ENCODE measurements at regions not wholly inside any gene's neighbourhood (a gene's known extent, or its start where the extent isn't known, plus 50 kb on each side); places are given as distances from the start of the nearest gene placed in this dataset.

DNA sequence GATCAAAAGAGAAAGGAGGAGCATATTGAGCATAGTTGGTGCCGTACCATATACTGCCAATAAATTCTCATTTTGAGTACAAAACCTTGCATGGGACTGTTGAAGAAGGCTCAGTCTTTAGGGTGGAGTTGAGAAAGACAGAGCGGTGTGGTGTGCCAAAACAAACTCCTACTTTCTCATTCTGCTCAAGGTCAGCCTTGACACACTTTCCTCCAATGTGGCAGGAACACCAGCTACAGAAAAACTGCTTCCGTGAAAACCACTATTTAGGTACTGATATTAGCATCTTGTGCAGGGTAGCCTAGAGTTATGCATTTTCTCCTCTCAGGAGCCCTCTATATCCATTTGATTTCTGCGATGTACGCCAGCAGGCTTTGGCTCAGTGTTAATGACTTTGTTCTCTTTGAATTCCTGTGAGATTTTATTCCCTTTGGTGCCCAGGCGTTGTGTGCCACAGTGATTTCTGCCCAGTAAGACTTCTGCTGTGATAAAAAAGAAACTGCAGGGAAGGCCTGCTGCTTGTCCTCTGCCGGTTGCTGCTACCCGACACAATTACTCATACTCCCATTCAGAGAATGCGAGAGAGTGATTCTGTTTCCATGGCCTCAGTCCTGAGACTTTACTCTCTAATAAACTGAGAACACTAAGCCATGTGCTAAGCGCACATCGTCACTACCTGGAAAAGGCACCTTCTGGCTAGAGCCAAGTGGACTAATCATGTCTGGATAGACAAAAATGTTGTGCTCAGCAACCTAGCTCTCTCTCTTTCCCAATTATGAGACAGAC is 88.3 kb upstream of the MDM1 start:
- TF ChIP-seq, protein P1, sequence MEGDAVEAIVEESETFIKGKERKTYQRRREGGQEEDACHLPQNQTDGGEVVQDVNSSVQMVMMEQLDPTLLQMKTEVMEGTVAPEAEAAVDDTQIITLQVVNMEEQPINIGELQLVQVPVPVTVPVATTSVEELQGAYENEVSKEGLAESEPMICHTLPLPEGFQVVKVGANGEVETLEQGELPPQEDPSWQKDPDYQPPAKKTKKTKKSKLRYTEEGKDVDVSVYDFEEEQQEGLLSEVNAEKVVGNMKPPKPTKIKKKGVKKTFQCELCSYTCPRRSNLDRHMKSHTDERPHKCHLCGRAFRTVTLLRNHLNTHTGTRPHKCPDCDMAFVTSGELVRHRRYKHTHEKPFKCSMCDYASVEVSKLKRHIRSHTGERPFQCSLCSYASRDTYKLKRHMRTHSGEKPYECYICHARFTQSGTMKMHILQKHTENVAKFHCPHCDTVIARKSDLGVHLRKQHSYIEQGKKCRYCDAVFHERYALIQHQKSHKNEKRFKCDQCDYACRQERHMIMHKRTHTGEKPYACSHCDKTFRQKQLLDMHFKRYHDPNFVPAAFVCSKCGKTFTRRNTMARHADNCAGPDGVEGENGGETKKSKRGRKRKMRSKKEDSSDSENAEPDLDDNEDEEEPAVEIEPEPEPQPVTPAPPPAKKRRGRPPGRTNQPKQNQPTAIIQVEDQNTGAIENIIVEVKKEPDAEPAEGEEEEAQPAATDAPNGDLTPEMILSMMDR (IDR thresholded peaks at IDR 0.05; ENCODE audit: control insufficient read depth, extremely low read depth, insufficient read depth) = no peak
- no peak overlapping the region for H3K4me3 ChIP-seq (ENCODE audit: low read depth, low read length)
- no peak for DNase-seq (ENCODE audit: low read depth)

DNA sequence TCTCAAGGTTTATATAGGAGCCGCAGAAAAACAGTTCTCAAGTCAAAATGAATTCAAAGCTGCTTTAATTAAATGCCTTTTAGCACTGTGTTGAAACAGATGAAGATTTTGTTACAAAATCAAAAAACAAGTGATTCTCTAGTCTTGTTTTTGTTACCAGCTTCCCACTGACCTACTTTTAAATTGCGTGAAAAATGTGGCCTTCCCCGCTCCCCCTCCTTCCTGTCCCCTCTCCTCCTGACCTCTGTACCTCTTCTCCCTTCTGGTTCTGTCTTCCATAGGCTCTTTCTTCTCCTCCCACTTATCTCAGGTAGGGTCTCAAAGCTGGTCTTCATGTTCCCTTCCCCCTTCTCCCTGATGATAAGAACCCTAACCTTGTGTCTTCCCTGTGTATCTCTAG is 90.0 kb upstream of the MDM1 start:
- TF ChIP-seq, protein P1 (IDR thresholded peaks at IDR 0.05; ENCODE audit: control insufficient read depth, extremely low read depth, insufficient read depth) = no peak
- no peak overlapping the region for H3K4me3 ChIP-seq (ENCODE audit: low read depth, low read length)
- DNase-seq (ENCODE audit: low read depth) = no peak

DNA sequence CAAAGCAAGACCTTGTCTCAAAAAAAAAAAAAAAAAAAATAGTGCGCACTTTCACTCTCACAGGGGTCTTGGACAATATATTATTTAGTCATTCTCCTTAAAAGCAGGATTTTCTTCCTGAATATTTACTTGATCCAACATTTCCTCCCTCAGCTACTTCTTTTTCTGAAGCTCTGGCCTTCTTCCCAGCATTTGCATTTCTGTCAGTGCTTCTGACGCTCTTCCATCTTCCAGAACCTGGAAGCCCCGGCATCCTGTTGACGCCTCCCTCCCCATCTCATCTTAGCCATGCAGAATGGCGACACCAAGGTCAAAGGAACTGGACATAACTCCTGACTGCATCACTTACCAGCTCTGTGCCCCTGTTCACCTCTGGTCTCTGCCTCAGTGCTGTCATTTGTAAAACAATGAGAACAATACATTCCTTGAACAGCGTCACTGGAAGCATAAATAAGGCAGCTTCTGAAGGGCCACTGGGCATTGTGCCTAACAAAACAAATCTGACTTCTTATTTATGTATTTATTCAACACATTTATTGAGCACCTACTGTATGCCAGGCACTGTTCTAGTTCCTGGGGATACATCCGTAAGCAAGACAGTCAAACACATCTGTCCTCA is 90.9 kb upstream of the MDM1 start:
- no peak for DNase-seq (ENCODE audit: low read depth)
- H3K4me3 ChIP-seq (ENCODE audit: low read depth, low read length) = no peak overlapping the region
- TF ChIP-seq, protein P1 (IDR thresholded peaks at IDR 0.05; ENCODE audit: control insufficient read depth, extremely low read depth, insufficient read depth) = no peak

DNA sequence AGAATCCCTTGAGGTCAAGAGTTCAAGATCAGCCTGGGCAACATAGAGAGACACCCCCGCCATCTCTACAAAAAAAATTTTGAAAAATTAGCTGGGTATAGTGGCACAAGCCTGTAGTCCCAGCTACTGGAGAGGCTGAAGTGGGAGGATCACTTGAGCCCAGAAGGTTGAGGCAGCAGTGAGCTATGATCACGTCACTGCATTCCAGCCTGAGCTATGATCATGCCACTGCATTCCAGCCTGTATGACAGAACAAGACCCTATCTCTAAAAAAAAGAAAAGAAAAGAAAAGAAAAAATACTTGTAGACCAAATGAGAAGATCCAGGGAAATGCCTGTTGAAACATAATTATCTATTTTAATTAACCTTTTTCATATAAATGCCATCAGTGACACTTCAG is 93.8 kb upstream of the MDM1 start:
- H3K4me3 ChIP-seq (ENCODE audit: low read depth, low read length) = no peak overlapping the region
- no peak for DNase-seq (ENCODE audit: low read depth)
- TF ChIP-seq, protein P1 (IDR thresholded peaks at IDR 0.05; ENCODE audit: control insufficient read depth, extremely low read depth, insufficient read depth) = no peak

DNA sequence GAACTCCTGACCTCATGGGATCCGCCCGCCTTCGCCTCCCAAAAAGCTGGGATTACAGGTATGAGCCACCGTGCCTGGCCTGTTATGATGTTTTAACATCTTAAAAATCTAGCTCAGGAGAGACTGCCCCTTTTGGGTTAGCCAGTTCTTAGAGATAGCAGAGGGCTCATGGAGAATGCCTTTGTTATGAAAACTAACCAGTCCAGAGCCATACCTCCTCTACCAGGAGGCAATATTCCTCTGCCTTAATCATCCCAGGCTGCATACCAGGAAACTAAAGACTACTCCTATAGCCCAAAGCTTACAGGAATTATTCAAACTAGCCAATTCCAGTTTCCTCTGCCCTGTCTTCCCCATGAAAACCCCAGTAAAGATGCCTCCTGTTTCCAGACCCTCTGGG is 96.0 kb upstream of the MDM1 start:
- no peak overlapping the region for H3K4me3 ChIP-seq (ENCODE audit: low read depth, low read length)
- TF ChIP-seq, protein P1 (IDR thresholded peaks at IDR 0.05; ENCODE audit: control insufficient read depth, extremely low read depth, insufficient read depth) = no peak
- no peak for DNase-seq (ENCODE audit: low read depth)

DNA sequence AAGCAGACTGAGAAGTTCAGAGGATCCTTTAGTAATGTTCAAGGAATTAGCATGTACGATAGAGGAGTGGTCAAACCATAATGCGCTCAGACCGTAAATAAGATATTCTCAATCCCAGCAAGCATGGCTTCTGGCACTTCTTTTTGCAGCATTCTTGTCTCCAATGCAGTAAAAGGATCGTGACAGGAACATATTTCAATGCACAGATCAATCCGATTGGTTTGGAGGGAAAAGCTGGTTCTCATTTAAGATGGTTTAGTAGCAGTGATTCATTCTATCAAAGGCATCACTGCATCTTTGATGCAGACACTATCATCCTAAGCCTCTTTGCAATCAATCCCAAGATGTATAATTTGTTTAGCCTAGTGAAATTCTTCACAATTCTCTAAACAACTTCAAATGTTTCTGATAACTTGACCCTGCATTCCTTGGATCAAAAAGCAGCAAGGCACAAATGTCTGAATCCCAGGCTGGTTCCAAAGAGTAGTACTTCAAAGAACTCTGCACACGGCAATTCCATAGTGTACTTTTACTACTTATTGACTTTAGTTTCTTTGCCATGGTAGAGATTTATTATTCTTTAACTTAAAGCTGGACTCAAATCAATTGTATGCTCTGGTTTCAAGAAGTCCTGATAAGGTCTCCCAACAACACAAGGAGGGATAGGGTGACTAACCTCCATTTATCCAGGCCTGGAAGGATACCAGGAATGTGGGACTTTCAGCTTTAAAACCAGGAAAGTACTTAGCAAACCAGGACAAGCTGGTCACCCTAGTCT is 96.8 kb upstream of the MDM1 start:
- no peak overlapping the region for H3K4me3 ChIP-seq (ENCODE audit: low read depth, low read length)
- TF ChIP-seq, protein P1 (IDR thresholded peaks at IDR 0.05; ENCODE audit: control insufficient read depth, extremely low read depth, insufficient read depth) = no peak
- DNase-seq (ENCODE audit: low read depth) = peak; percentile 40

Data from LNCaP clone FGC (cell line).